ENCODE measurements at regions not wholly inside any gene's neighbourhood (a gene's known extent, or its start where the extent isn't known, plus 50 kb on each side); places are given as distances from the start of the nearest gene placed in this dataset.

GRCh38 chr6:14785493-14785790 is 460.4 kb upstream of the JARID2 start:
- DNase-seq (ENCODE audit: low read depth, low spot score), result no peak
- Mint-ChIP-seq H3K27me3 (ENCODE audit: low read depth) (no peaks in the 10 kb centered on the region), H3K4me1 (peaks cover 75% of the 10 kb centered on the region), H3K4me3 (peak overlapping the region; percentile 67), H3K9me3 (peaks cover 7% of the 10 kb centered on the region), H3K36me3 (ENCODE audit: low read depth) (peaks cover 7% of the 10 kb centered on the region), H3K27ac (ENCODE audit: unreplicated experiment) (no peak overlapping the region)
- TF ChIP-seq CTCF (conservative IDR thresholded peaks at IDR 0.05), result no peak

GRCh38 chr6:14786008-14786407 is 459.9 kb upstream of the JARID2 start:
- Mint-ChIP-seq H3K27ac (ENCODE audit: unreplicated experiment) (no peak overlapping the region), H3K4me1 (peaks cover 74% of the 10 kb centered on the region), H3K36me3 (ENCODE audit: low read depth) (peaks cover 5% of the 10 kb centered on the region), H3K27me3 (ENCODE audit: low read depth) (no peaks in the 10 kb centered on the region), H3K4me3 (no peak overlapping the region), H3K9me3 (peaks cover 5% of the 10 kb centered on the region)
- DNase-seq (ENCODE audit: low read depth, low spot score), result no peak
- TF ChIP-seq CTCF (conservative IDR thresholded peaks at IDR 0.05), result no peak

- no peaks in the 10 kb centered on the region for H3K27me3 Mint-ChIP-seq (ENCODE audit: low read depth)
- H3K4me1 Mint-ChIP-seq, result peaks cover 74% of the 10 kb centered on the region
- H3K27ac Mint-ChIP-seq (ENCODE audit: unreplicated experiment), result no peak overlapping the region
- H3K4me3 Mint-ChIP-seq, result no peak overlapping the region
- no peak for DNase-seq (ENCODE audit: low read depth, low spot score)
- peaks cover 4% of the 10 kb centered on the region for H3K9me3 Mint-ChIP-seq
- no peak for TF ChIP-seq CTCF (conservative IDR thresholded peaks at IDR 0.05)
- H3K36me3 Mint-ChIP-seq (ENCODE audit: low read depth), result peaks cover 4% of the 10 kb centered on the region
These were observed 459.4 kb upstream of the JARID2 start for GRCh38 chr6:14786455-14786854.

- no peak for DNase-seq (ENCODE audit: low read depth, low spot score)
- H3K4me3 Mint-ChIP-seq, result no peak overlapping the region
- peaks cover 73% of the 10 kb centered on the region for H3K4me1 Mint-ChIP-seq
- H3K9me3 Mint-ChIP-seq, result peaks cover 4% of the 10 kb centered on the region
- H3K27me3 Mint-ChIP-seq (ENCODE audit: low read depth), result no peaks in the 10 kb centered on the region
- H3K36me3 Mint-ChIP-seq (ENCODE audit: low read depth), result peaks cover 4% of the 10 kb centered on the region
- no peak for TF ChIP-seq CTCF (conservative IDR thresholded peaks at IDR 0.05)
- no peak overlapping the region for H3K27ac Mint-ChIP-seq (ENCODE audit: unreplicated experiment)
These were observed 458.6 kb upstream of the JARID2 start for GRCh38 chr6:14787250-14787649.

GRCh38 chr6:14787677-14788076 is 458.2 kb upstream of the JARID2 start:
- Mint-ChIP-seq H3K27ac (ENCODE audit: unreplicated experiment) (no peak overlapping the region), H3K9me3 (peaks cover 4% of the 10 kb centered on the region), H3K27me3 (ENCODE audit: low read depth) (no peaks in the 10 kb centered on the region), H3K4me3 (no peak overlapping the region), H3K4me1 (peaks cover 77% of the 10 kb centered on the region), H3K36me3 (ENCODE audit: low read depth) (peaks cover 2% of the 10 kb centered on the region)
- DNase-seq (ENCODE audit: low read depth, low spot score), result no peak
- no peak for TF ChIP-seq CTCF (conservative IDR thresholded peaks at IDR 0.05)

GRCh38 chr6:14789996-14790395 is 455.9 kb upstream of the JARID2 start:
- TF ChIP-seq CTCF (conservative IDR thresholded peaks at IDR 0.05), result no peak
- DNase-seq (ENCODE audit: low read depth, low spot score), result no peak
- peaks cover 2% of the 10 kb centered on the region for H3K9me3 Mint-ChIP-seq
- peak overlapping the region; percentile 2 for H3K4me3 Mint-ChIP-seq
- H3K4me1 Mint-ChIP-seq, result peaks cover 65% of the 10 kb centered on the region
- H3K27ac Mint-ChIP-seq (ENCODE audit: unreplicated experiment), result no peak overlapping the region
- H3K36me3 Mint-ChIP-seq (ENCODE audit: low read depth), result no peaks in the 10 kb centered on the region
- no peaks in the 10 kb centered on the region for H3K27me3 Mint-ChIP-seq (ENCODE audit: low read depth)
